GM18519 (cell line): ENCODE measurements at regions not wholly inside any gene's neighbourhood (a gene's known extent, or its start where the extent isn't known, plus 50 kb on each side); places are given as distances from the start of the nearest gene placed in this dataset.

Source experiments
- ATAC-seq: cut with Tn5 transposase; IDR thresholded peaks from one replicate; pipeline ENCODE4 v1.9.1; 2021; ENCODE audit warnings: mild to moderate bottlenecking, moderate library complexity; ENCODE audit not compliant: unreplicated experiment, low FRiP score

GRCh38 chr4:132958457-132959263 lies 190.4 kb upstream of the PCDH10 start:
- no peak for ATAC-seq

GRCh38 chr4:132981611-132982010 lies 167.5 kb upstream of the PCDH10 start:
- ATAC-seq = no peak

GRCh38 chr4:132982151-132982550 lies 166.9 kb upstream of the PCDH10 start:
- ATAC-seq = no peak

GRCh38 chr4:132991111-132991510 lies 158.0 kb upstream of the PCDH10 start:
- ATAC-seq = no peak

GRCh38 chr4:132992686-132993085 lies 156.4 kb upstream of the PCDH10 start:
- no peak for ATAC-seq

GRCh38 chr4:132998585-132999230 lies 150.4 kb upstream of the PCDH10 start:
- ATAC-seq = no peak

GRCh38 chr4:133000012-133000411 lies 149.1 kb upstream of the PCDH10 start:
- no peak for ATAC-seq

GRCh38 chr4:133003169-133003568 lies 145.9 kb upstream of the PCDH10 start:
- ATAC-seq = no peak

GRCh38 chr4:133014473-133015135 lies 134.5 kb upstream of the PCDH10 start:
- no peak for ATAC-seq

- ATAC-seq = no peak
Measured at GRCh38 chr4:133045288-133045687, 103.8 kb upstream of the PCDH10 start.

- no peak for ATAC-seq
Measured at GRCh38 chr4:133046156-133046555, 102.9 kb upstream of the PCDH10 start.

- ATAC-seq = no peak
Measured at GRCh38 chr4:133058701-133059100, 90.4 kb upstream of the PCDH10 start.

GRCh38 chr4:133059117-133059516 lies 90.0 kb upstream of the PCDH10 start:
- ATAC-seq = no peak

- no peak for ATAC-seq
Measured at GRCh38 chr4:133062851-133063250, 86.2 kb upstream of the PCDH10 start.

- ATAC-seq = no peak
Measured at GRCh38 chr4:133068083-133068482, 81.0 kb upstream of the PCDH10 start.

- no peak for ATAC-seq
Measured at GRCh38 chr4:133081246-133081645, 67.8 kb upstream of the PCDH10 start.

- ATAC-seq = no peak
Measured at GRCh38 chr4:133084421-133084820, 64.7 kb upstream of the PCDH10 start.

- no peak for ATAC-seq
Measured at GRCh38 chr4:133095591-133095990, 53.5 kb upstream of the PCDH10 start.

- ATAC-seq = no peak
Measured at GRCh38 chr4:133096972-133097371, 52.1 kb upstream of the PCDH10 start.
